ENCODE measurements at regions not wholly inside any gene's neighbourhood (a gene's known extent, or its start where the extent isn't known, plus 50 kb on each side); places are given as distances from the start of the nearest gene placed in this dataset.

- no peak for TF ChIP-seq POLR2A (IDR thresholded peaks at IDR 0.05)
- no peak for TF ChIP-seq CTCF (IDR thresholded peaks at IDR 0.05)
- TF ChIP-seq EP300 (IDR thresholded peaks at IDR 0.05): no peak
- DNase-seq: no peak
- Histone ChIP-seq H3K4me1 (ENCODE audit: insufficient read depth) (no peaks in the 10 kb centered on the region), H3K27me3 (no peaks in the 10 kb centered on the region), H3K9me3 (no peaks in the 10 kb centered on the region), H3K4me3 (no peak overlapping the region), H3K36me3 (no peaks in the 10 kb centered on the region), H3K27ac (no peak overlapping the region)
- intact Hi-C loops (cut with DNase I): no loop called here
- WGBS, 3 donors: 87 to 88% (median 88%) methylated on average over 5 of the region's 5 CpGs
Observed at GRCh38 chr18:56358608-56359280, 279.6 kb downstream of the TXNL1 start.

GRCh38 chr18:56353663-56354260 is 284.6 kb downstream of the TXNL1 start:
- no peaks in the 10 kb centered on the region for H3K4me1 ChIP-seq (ENCODE audit: insufficient read depth)
- H3K9me3 ChIP-seq: no peaks in the 10 kb centered on the region
- no peak for DNase-seq
- H3K27ac ChIP-seq: no peak overlapping the region
- 90 to 99% (median 96%) methylated on average over 2 of the region's 2 CpGs for WGBS, 3 donors
- no peaks in the 10 kb centered on the region for H3K36me3 ChIP-seq
- no peaks in the 10 kb centered on the region for H3K27me3 ChIP-seq
- intact Hi-C loops (cut with DNase I): no loop called here
- H3K4me3 ChIP-seq: no peak overlapping the region
- TF ChIP-seq EP300 (IDR thresholded peaks at IDR 0.05): no peak
- no peak for TF ChIP-seq POLR2A (IDR thresholded peaks at IDR 0.05)
- no peak for TF ChIP-seq CTCF (IDR thresholded peaks at IDR 0.05)

GRCh38 chr18:56351911-56352500 is 286.4 kb downstream of the TXNL1 start:
- Histone ChIP-seq H3K9me3 (no peaks in the 10 kb centered on the region), H3K4me1 (ENCODE audit: insufficient read depth) (no peaks in the 10 kb centered on the region), H3K4me3 (no peak overlapping the region), H3K36me3 (no peaks in the 10 kb centered on the region), H3K27ac (no peak overlapping the region), H3K27me3 (no peaks in the 10 kb centered on the region)
- WGBS, 3 donors: 70 to 87% (median 84%) methylated on average over 6 of the region's 6 CpGs
- TF ChIP-seq POLR2A (IDR thresholded peaks at IDR 0.05): no peak
- DNase-seq: no peak
- intact Hi-C loops (cut with DNase I): no loop called here

GRCh38 chr18:56337507-56337906 is 300.9 kb downstream of the TXNL1 start:
- Histone ChIP-seq H3K4me1 (ENCODE audit: insufficient read depth) (no peaks in the 10 kb centered on the region), H3K36me3 (no peaks in the 10 kb centered on the region), H3K27ac (no peak overlapping the region), H3K27me3 (no peaks in the 10 kb centered on the region), H3K9me3 (no peaks in the 10 kb centered on the region), H3K4me3 (no peak overlapping the region)
- WGBS, 3 donors: 85 to 88% (median 87%) methylated on average over 4 of the region's 4 CpGs
- DNase-seq: no peak
- TF ChIP-seq CTCF (IDR thresholded peaks at IDR 0.05) (no peak), EP300 (IDR thresholded peaks at IDR 0.05) (no peak), POLR2A (IDR thresholded peaks at IDR 0.05) (no peak)
- intact Hi-C loops (cut with DNase I): no loop called here

GRCh38 chr18:56333839-56334238 is 304.6 kb downstream of the TXNL1 start:
- no peak overlapping the region for H3K27ac ChIP-seq
- H3K4me1 ChIP-seq (ENCODE audit: insufficient read depth): no peaks in the 10 kb centered on the region
- no peaks in the 10 kb centered on the region for H3K9me3 ChIP-seq
- intact Hi-C loops (cut with DNase I): no loop called here
- H3K27me3 ChIP-seq: no peaks in the 10 kb centered on the region
- no peak for TF ChIP-seq POLR2A (IDR thresholded peaks at IDR 0.05)
- no peak for TF ChIP-seq CTCF (IDR thresholded peaks at IDR 0.05)
- TF ChIP-seq EP300 (IDR thresholded peaks at IDR 0.05): no peak
- no peak overlapping the region for H3K4me3 ChIP-seq
- no peak for DNase-seq
- H3K36me3 ChIP-seq: no peaks in the 10 kb centered on the region
- 90 to 94% (median 92%) methylated on average over 2 of the region's 2 CpGs for WGBS, 3 donors

Data from ovary (tissue), 7 donors.